ENCODE measurements at regions not wholly inside any gene's neighbourhood (a gene's known extent, or its start where the extent isn't known, plus 50 kb on each side); places are given as distances from the start of the nearest gene placed in this dataset.
"Not testable (repeated sequence)": the region's sequence is repeated elsewhere in the genome, so short reads cannot be mapped to it uniquely, and the experiment has no call there.

DNA sequence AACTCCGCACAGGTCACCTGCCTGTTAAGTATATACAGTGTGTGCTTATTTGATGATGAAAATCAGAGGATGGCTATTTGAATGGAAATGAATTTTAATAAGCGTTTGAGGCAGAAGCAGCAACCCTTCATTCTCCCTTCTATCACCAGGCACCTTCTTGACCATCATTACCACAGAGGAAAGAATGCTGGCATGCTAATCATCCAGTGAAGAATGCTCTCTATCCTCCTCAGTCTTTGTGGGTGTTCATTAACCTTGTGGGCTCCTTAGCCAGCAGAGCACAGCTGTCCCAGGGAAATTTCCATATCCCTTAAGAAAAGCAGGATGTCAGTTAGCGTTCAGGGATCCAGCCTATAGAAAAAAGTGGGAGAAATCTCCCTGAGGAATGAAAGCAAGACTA, 428.0 kb upstream of the CAMK1G start:
- DNase-seq: no peak

DNA sequence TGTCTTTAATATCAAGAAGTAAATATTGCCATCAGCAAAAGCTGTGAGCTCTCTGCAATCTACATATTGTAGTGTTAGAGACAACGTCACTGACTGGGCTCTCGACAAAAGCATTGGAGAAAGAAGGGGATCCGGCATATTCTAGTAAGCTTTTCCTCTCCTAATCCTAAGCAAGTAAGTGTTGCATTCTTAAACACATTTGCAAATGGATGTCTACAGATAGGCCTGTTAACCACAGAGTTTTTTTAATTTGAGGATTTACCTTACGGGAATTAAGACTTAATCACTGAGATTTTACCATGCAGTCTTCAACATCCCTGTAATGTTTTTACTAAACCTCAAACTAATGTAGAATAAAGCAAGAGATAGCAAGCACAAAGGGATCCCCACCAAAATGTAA, 426.5 kb upstream of the CAMK1G start:
- no peak for DNase-seq

DNA sequence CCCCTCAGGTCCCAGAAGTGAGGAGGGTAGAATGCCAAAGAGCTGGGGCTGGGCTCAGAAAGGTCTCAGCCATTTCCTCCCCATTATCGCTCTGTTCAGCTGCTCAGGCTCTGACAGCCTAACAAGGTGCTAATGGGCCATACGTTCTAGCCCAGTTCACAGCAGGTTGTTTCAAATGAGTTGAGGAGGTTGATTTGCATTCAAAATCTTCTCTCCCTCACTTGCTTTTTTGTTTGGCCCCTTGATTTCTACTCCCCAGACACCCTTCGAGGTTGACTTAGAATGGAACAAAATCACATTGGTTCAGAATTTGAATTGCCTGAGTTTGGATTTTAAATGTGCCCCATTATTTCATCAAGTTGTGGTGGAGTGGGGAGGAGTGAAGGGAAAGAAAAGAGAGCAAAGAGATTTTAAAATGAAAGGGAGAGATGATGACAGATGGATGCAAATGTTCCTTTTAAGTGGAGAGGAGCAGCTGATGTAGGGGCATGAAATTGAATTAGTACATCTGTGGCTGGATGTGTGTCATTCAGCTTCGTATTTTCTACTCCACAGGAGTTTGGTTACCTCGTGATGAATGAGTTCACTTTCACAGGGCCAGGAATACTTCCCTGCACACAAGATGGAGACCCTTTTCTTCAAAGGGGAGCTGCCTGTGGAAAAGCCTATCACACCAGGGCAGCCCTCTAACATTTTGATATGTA, 425.8 kb upstream of the CAMK1G start:
- no peak for DNase-seq

DNA sequence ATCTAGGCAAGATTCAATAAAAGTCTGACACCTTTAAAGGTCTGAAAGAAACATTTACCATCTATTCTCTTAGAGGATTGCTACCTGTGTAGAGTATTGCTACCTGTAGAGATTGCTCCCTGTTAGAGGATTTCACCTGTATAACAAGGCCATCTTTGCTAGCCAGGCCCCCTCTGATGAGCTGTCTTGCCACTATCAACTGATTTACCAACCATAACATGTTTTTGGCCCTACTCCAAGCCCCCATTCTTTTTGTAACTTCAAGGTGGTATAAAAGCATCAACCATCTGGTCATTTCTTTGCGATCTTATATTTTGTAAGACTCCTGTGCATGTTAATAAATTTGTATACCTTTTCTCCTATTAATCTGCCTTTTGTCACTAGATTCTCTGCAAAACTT, 424.7 kb upstream of the CAMK1G start:
- no peak for DNase-seq

DNA sequence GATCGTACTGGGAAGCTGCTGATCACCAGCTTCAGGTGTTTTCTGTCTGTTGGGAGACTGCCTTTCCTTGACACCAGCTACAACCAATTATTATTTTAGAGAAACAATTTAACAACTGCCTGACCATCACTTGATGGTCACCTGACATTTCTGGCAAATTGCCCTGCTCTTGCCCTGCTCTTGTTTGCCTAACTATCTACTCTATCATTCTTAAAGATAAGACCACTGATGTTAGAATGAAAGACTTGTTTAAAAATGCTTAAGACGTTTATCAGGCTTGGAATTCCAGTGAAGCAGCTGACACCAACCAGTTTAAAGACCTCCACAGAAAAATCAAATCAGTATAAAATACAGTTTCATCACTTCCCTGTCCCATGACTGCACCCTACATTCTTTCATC, 423.3 kb upstream of the CAMK1G start:
- no peak for DNase-seq

DNA sequence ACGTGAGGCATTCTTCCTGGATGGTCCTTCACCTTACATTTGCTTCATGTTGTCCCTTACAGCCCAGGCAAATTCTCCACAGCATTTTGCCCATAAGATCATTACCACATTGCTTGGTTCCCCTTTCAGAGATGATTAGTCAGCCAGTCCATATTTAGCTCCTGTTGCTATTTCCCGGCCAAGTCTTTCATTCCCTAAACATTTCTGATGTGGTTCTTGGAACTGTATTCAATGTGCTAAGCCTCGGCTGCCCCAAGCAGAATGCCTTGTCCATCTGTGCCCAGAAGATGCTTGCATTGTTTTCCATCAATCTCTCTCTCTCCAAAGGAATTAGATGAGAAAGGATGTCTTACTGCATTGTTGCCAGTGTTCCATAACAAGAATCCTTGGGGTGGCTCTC, 420.9 kb upstream of the CAMK1G start:
- no peak for DNase-seq

DNA sequence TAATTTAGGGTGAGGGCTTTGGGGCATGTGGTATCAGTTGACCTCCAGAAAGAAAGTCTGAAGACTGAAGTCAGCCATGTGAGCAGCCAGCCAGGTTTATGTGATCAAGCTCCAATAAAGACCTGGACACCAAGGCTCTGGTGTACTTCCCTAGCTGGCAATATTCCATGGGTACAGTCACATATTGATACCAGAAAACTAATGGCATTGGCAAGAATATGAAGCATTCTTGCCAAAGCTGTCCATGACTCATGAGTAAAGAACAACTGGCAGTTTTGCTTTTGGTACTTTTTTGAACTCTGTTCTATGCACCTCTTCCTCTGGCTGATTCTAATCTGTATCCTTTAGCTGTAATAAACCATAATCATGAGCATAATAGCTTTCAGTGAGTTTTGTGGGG, 415.3 kb upstream of the CAMK1G start:
- no peak for DNase-seq

DNA sequence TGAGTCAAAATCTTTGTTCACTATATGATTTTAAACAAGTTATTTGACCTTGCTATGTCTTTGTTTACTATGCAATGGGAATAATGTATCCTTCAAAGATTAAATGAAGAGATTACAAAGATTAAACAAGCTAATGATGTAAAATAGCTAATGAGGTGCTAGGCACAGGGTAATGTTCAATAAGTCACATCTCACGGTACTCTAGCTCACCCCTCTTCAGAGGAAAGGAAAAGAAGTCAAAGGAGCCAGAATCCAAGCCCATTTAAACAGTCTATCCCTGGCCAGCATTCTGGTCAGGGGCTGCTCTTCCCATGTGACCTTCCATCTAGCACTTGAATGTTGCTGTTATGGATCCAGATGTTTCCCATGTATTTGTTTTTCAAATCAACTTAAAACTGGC, 412.4 kb upstream of the CAMK1G start:
- DNase-seq: no peak

DNA sequence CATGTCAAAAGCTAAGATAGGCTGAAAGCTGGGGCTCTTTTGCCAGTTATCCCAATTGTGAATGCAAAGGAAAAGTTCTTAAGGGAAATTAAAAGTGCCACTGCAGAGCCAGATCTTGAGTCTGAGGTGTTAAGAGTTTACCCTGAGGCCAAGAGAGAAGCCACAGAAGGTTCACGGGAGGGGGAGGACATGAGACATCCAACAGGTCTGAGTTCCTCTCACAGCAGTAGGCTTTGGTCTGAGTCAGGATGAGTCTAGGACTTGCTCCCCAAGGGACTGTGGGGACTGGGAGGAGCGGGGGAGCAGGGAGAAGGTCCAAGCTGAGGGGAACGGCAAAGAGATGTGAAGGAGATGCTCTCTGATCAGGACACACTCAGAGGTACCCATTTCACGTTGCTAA, 411.2 kb upstream of the CAMK1G start:
- DNase-seq: no peak

DNA sequence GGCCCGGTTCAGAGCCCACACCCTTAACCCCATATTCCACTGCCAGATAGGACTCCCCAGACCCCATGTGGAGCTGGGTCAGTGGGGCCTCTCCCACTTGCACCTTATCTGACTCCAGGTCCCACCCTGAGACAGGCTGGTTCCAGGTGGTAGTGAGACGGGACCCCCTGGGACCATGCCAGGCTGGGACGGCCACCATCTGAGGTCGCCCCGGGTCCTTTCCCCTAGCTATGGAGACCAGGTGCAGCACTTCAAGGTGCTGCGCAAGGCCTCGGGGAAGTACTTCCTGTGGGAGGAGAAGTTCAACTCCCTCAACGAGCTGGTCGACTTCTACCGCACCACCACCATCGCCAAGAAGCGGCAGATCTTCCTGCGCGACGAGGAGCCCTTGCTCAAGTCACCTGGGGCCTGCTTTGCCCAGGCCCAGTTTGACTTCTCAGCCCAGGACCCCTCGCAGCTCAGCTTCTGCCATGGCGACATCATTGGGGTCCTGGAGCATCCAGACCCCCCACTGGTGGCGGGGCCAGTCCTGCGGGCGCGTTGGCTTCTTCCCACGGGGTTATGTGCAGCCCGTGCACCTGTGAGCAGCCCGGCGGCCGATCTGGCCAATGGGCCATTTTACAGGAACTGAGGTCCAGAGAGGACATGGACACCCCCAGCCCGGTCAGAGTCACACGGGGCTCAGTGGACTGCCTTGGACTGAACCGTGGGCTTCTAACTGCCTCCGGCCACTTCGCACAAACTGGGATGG, 410.5 kb upstream of the CAMK1G start:
- DNase-seq: not testable (repeated sequence)

DNA sequence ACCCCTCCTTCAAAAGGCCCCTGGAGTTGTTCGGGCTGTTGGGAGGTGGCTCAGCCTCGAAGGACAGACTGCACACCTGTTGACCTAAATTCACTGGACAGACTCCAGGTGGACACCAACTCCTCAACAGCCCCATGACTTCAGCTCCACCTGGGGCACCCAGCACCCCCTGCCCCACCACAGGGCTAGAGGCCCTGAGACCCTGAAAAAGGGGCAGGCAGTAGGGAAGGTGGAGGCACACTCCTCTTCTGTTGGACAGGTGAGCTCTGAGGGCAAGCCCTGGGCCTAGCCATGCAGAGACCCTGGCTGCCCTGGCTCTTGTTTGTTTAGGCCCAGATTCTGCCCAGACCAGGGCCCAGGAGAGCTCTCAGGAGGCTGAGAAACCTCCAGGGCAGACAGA, 409.7 kb upstream of the CAMK1G start:
- not testable (repeated sequence) for DNase-seq

DNA sequence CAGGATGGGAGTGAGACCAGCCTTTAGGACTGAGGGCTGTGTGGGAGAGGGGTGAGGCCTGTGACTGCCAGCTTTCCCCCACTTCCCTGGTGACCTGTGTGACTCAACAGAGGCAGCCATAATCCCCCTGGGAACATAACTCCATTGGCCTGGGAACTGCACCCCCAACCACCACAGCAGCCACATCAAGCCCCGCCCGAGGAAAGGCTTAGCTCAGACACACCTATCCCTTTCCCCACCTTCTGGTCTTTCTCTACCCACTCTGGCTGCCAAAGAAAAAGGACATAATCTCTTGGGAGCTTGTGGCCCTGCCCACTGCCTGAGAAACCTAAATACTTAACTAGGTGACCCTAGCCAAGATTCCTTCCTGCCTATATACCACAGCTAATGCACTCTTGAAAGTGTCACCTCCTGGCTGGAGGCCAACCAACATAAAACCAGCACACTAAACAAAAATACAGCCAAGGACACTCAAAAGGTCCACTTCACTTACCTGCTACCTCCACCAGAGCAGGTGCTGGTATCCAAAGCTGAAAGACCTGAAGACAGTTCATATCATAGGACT, 406.6 kb upstream of the CAMK1G start:
- peak; percentile 15 for DNase-seq

DNA sequence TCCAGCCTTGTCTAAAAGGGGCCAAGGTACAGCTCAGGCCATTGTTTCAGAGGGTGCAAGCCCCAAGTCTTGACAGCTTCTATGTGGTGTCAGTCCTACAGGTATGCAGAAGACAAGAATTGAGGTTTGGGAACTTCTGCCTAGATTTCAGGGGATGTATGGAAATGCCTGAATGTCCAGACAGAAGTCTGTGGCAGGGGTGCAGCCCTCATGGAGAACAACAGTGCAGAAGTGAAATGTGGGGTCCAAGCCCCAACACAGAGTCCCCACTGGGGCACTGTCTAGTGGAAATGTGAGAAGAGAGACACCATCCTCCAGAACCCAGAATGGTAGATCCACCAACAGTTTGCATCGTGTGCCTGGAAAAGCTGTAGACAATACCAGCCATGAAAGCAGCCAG, 400.3 kb upstream of the CAMK1G start:
- no peak for DNase-seq

DNA sequence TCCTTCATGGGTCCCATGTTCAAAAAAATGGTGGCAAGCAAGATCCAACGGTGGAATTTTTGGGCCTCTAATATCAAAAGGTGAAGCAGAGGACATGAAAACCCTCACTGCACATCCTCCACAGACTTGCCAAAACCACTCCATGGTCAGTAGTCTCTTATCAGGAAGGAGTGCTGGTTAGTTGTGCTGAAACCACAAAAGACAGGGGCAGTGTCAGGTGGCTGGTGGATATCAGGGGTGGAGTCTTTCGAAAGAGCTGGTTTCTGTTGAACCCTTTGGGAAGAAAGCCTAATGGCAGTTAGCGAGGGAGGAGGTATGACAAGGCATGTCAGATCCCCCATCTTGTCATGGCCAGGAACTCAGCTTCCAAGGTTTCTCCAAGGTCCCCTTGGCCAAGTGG, 395.9 kb upstream of the CAMK1G start:
- no peak for DNase-seq

DNA sequence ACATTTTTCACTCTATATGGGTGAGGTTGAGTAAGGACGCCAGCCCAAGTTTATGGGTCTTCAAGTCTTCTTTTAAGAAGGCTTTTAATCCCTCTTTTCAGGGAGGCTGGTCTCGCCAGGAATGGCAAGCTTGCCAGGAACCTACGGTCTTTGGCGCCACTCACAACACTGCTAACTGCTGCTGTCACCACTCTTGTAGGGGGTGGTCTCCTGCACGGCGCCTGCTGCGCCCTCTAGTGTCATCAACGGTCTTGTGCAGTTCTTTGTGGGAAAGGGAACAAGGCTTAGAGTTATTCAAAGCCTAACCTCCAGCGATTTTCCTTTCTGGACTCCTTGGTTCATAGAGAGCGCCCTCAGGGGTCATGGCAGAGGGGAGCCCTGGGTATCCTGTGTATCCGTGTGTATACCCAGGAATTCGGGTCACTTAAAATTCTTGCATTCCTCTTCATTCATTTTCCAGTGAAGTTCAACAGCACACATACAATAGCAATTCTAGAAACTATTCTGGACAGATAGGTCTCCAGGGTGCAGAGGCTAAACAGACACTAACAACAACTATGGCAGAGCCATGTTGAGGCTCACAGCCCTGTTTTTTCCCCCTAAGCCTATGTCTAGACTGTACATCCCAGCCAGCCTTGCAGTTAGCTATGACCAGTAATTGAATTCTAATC, 392.8 kb upstream of the CAMK1G start:
- no peak for DNase-seq

DNA sequence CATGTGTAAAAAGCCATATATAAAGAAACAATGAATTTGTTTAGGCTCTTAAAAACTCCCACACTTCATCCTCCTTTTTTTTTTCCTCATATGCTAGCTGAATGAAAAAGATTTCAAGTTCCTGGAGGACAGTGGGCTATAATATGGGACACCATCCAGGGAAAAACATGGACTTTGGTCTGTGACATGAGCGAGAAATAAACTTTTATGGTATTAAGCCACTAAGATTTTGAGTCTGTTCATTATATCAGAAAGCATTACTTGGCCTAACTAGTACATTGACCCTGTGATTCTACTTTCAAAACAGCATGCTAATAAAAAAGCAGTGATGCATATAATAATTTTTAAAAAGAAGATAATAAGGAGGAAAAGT, 392.3 kb upstream of the CAMK1G start:
- DNase-seq: no peak

DNA sequence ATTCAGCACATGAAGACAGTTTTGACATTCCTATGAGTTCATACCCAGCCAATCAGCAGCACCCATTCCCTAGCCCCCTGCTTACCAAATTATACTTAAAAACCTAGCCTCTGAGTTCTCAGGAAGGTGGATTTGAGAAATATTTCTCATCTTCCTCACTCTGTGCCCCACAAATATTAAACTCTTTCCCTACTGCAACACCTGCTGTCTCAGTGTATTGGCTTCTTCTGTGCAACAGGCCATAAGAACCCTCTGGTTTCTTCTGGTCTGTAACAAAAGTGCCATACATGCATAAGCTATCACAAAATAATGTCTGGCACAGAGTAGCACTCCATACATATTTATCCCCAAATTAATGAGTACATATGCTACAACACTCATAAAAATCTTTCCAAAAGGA, 387.4 kb upstream of the CAMK1G start:
- no peak for DNase-seq

DNA sequence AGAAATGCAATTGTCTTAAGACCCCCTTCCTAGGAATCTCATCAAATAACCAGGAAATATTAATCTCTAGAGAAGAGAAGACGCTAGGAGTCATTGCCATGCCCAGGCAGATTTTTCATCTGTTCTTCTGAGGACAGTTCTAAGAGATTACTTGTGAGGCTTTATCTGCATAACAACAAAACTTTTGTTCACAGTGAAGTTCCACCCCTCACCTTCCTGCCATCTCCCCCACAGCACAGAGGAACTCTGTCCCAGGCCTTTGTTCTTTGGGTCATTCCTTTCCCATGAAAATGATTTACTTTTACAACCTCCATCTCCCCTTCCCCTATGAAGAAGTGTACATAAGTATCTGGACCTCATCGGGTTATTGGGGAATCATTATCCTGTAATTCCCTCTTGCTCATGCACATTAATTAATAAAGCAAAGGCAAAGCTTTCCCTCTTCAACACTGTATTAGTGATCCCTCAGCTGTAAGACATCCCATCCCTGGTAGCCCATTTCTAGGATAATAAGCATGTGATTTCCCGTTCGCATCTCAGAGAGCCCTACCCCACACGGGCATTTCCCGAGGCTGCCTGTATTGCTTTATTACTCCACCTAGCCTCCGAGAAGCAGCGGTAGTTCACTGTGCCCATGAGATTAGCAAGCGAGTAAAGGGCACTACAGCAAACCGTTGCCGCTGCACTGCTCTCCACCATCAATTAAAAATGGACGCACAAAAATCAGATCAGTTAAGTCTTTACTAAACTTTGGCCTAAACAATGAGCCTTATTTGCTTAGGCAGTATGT, 384.4 kb upstream of the CAMK1G start:
- DNase-seq: no peak

DNA sequence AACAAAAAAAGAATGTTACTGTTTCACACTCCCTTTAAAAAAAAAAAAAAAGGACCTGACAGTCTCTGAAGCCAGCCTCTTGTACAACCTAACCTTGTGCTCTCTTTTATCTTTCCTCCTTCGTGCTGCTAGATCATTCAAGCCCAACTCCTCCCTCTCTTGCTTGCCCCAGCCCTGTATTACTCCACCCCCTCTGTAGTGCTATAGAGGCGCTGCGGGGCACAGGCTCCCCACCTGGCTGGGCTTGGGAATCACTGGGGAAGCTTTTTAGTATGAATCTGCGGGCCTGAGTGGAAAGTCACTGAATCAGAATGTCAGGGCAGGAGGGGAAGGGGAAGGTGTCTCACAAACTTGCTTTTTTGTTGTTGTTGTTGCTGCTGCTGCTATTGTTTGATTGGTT, 383.7 kb upstream of the CAMK1G start:
- peak; percentile 30 for DNase-seq

DNA sequence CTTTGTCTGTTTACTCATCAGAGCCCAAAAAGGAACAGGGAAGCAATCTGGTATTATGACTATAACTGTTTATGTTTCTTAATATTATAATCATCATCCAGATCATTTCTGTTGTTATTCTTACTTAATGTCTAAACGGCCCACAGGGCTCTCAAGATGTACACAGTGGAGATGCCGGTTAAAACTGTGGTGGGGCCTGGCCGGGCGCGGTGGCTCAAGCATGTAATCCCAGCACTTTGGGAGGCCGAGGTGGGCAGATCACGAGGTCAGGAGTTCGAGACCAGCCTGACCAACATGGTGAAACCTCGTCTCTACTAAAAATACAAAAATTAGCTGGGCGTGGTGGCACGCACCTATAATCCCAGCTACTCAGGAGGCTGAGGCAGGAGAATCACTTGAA, 381.2 kb upstream of the CAMK1G start:
- not testable (repeated sequence) for DNase-seq

DNA sequence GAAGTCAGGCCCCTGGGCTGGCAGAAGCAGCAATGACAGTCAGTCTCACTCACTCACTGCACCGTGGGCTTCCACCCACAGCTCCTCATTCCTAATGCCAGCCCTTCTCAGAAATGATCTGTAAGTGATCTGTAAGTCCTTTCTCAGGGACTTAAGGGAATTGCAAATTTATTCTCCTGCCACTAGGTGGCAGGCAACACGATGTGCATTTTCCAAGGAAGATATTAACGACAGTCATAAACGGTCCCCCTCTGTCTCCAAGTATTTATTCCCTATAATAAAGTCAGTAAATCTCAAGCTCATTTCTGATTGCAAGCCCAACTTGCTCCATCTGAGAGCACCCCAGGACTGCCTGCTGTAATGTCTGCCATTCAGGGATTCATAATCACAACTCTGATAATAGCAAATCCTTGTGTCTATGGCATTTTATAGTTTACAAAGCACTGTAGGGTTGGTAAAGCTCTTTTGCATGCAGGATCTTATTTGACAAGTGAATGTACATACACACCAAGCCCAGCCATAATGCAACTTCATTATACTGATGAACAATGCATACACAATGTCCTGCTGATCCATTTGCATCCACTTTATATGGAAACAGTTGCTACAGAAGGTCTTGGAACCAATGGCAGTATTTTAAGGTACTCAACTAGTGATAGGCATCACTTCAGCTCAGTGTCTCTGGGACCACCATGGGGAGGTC, 380.5 kb upstream of the CAMK1G start:
- peak; percentile 50 for DNase-seq

DNA sequence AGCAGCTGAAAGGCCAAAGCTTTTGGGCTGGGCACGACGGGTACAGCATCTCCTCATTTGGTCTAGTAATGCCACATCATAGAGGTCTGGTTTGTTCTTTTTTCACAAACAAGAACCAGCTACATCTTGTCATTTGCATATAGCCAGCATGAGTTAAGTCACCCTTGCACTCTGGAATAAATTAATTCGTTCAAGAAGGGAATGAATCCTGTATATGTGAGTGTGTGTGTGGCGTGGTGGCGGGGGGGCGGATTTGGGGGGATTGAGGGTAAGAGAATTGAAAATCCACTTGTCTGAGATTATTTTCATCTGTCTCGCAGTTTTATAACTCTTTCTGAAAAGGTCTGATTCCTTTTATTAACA, 380.0 kb upstream of the CAMK1G start:
- no peak for DNase-seq

DNA sequence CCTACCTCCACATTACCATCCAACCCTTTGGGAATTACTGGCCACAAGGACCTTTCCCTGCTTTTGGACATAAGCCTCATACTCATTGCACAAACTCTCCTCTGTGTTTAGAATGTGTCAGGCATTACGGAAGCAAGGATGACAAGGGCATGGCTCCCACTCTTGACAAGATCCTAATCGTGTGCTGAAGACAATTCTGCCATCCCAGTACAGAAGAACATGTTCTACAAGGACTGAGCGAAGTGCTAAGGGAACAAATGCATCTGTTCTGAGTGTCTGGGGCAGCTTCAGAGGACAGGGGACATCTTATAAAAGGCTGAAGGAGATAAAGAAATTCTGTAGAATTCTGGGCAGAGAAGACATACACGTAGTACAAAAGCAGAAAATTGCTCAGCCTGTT, 378.5 kb upstream of the CAMK1G start:
- DNase-seq: no peak
